ENCODE measurements at regions not wholly inside any gene's neighbourhood (a gene's known extent, or its start where the extent isn't known, plus 50 kb on each side); places are given as distances from the start of the nearest gene placed in this dataset.

- TF ChIP-seq CTCF (IDR thresholded peaks at IDR 0.05; ENCODE audit: control extremely low read depth in 1 of 3, insufficient read depth in 1 of 3, low read depth in 1 of 3, low read length in 3 of 3) (no peak), MAX (IDR thresholded peaks at IDR 0.05) (no peak), ZNF274 (IDR thresholded peaks at IDR 0.05; ENCODE audit: borderline replicate concordance, extremely low read depth, low read length) (no peak), BRCA1 (IDR thresholded peaks at IDR 0.05; ENCODE audit: low read depth, low read length) (no peak), NRF1 (IDR thresholded peaks at IDR 0.05; ENCODE audit: low read depth, low read length) (no peak), CHD7 (IDR thresholded peaks at IDR 0.05; ENCODE audit: insufficient replicate concordance, low read length) (no peak), ASH2L (IDR thresholded peaks at IDR 0.05; ENCODE audit: low read length) (no peak), RAD21 (IDR thresholded peaks at IDR 0.05 in 1 of 2, conservative IDR thresholded peaks at IDR 0.05 in 1 of 2; ENCODE audit: low read depth in 2 of 2, low read length in 2 of 2) (no peak), EZH2 (IDR thresholded peaks at IDR 0.05; ENCODE audit: low read depth, low read length, severe bottlenecking) (no peak)
Observed at GRCh38 chr2:167318581-167318980, 430.3 kb downstream of the XIRP2 start.
